Fibroblast of skin of back (primary cell): ENCODE measurements at regions not wholly inside any gene's neighbourhood (a gene's known extent, or its start where the extent isn't known, plus 50 kb on each side); places are given as distances from the start of the nearest gene placed in this dataset.
"Not testable (repeated sequence)": the region's sequence is repeated elsewhere in the genome, so short reads cannot be mapped to it uniquely, and the experiment has no call there.

ENCODE experiments used
- DNase-seq: peaks from one replicate; pipeline ENCODE4 v3.0.0-alpha.2; 2013

DNA sequence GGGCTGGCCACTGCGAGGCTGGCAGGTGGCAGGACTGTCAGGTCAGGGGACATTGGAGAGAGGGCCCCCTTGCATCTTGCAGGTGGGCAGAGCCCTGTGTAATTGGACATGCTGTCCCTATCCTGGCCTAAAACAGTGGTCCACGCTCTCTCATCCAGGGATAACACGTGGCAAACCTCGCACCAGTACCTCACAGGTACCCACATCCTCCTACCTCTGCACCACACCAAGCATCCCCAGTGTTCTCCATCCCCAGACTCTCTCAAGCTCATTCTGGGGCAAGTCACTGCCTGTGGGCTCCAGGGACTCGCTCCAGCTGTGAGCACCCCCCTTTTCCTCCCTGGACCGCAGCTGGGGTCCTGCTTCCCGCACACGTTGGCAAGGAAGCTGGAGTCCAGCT is 212.3 kb upstream of the LRRC61 start:
- not testable (repeated sequence) for DNase-seq

DNA sequence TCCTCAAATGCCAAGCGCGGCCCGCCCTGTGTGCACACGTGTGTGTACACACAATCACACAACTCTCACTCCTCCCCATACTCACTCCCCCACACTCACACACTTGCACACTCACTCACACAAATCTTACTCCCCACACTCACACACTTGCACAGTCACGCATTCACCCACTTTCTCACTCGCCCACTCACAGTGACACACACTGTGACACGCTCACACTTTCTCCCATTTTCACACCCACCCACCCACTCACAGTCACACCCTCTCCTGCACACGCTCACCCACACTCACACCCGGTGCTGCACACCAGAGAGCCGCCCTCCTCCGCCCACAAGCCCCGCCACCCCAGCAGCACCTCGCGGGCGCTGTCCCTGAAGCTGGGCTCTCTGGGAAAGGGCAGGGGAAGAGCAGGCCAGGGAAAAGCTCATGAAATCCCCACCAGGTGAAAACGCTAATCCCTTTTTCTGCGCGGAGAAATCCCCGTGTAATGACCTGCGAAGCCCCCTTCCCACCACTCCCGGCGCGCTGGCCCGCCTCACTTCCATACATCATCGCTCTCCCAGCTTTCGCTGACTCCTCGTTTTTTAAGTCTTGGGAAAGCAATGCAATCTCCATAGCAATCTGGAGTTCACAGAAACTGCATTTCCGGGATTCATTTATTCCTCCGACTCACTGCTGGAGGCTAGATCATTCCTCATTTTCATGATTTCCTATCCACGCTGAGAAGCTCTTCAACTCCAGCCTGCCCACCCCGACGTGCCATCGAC is 211.6 kb upstream of the LRRC61 start:
- not testable (repeated sequence) for DNase-seq

DNA sequence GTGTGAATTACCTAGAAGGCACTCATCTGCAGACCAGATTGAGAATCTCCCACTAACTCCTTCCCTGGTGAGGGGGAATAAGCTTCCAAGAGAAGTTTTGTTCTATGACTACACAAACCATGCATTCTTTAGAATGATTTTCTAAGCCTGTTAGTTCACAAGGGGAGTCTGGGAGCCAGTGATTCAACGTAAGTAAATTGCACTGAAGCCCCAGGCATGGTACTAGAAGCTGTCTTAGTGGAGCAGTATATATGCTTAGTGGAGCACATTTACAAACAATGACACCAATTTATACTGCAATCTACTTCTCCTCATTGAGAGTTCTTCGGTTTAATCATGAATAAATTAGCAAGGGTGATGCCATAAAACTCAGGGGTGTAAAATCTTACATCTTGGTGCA is 209.9 kb upstream of the LRRC61 start:
- not testable (repeated sequence) for DNase-seq

DNA sequence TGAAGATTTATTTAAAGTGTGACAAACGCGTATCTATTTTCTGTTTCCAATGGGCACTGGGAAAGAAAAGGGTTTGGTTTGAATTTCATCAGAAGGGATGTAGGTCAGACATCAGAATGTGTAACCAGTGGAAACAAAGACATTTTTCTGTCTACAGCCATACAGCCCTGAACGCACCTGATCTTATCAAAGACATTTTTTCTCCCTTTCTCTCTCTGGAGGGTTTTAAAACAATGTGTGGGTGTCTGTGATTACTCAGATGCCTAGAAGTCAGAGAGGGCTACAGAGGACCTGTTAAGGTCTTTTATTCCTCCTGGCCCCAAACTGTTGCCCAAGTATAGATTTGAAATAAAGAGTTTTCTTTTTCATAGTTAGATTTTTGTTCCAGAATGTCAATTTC is 208.6 kb upstream of the LRRC61 start:
- DNase-seq, result not testable (repeated sequence)

DNA sequence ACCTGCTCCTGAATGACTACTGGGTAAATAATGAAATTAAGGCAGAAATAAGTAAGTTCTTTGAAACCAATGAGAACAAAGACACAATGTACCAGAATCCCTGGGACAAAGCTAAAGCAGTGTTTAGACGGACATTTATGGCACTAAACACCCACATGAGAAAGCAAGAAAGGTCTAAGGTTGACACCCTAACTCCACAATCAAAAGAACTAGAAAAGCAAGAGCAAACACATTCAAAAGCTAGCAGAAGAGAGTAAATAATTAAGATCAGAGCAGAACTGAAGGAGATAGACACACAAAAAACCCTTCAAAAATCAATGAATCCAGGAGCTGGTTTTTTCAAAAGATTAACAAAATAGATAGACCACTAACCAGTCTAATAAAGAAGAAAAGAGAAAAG is 203.2 kb upstream of the LRRC61 start:
- not testable (repeated sequence) for DNase-seq

DNA sequence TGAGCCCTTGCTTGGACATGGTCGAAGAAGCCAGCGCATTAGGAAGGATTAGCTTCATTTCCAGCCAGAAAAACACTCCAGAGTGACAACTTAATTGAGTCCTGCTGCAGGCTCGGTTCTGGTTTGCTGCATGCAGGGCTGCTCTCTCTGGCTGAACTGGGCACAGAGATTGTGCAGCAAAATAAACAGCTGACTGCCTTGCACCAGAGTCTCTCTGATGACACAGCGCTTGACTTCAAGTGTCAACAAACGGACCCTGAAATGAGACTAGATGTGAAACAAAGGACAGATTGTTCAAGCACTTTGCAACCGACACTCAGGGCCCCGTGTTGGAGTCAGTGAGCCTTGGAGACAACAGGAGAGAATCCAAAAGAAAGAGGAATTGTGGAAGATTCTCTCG is 197.3 kb upstream of the LRRC61 start:
- DNase-seq, result not testable (repeated sequence)

DNA sequence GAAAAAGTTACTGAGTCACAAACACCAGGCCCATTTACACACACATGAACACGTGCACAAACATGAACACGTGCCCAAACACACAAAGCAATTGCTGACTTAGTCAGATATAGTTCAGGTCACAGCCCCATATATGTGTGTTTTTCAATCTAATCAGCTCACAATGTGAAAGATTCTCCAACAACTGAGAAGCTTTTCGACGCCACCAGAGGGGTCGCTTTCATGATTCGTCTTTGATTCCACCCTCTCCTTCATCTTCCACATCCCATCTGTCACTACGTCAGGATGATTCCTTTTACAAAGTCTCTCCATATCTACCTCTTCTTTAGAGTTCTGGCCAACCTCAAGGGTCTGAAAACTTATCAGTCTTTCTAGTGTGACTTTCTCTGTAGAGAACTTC is 188.7 kb upstream of the LRRC61 start:
- DNase-seq, result not testable (repeated sequence)

DNA sequence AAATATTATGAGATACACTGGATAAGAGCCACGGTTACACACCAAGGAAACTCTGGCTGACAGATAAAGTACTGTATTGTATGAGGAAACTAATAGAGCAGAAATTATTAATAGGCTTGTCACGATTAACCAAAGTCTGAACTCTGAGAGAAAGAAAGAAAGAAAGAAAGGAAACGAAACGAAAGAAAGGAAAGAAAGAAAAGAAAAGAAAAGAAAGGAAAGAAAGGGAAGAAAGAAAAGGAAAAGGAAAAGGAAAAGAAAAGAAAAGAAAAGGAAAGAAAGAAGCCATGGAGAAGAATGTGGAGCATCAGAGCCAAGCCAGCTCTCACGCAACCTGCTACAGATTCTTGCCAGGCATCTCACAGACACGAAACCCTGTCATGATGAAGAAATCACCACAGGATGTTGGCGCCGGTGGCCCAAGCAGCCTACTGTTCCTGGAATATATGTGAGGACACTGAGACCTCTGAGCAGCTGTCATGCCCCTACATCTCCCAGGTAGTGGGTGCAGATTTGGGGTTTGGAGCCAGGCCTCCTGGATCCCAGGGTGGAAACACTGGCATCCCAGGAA is 187.4 kb upstream of the LRRC61 start:
- DNase-seq, result not testable (repeated sequence)

DNA sequence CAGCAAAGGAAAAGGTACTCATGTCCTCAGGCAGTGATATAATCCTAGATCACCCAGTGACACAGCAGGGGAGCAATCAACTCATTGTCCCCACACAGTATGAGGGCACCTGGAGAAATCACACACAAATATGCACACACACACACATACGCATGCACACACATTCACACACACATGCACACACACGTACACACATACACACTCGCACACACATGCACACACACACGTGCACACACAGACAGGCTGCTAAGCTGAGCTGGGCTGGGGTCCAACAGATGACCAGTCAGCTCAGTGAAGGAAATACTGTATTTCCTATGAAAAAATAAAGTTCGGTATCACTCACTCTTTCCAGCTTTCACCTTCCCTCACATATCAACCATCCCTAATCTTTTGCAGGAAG is 183.3 kb upstream of the LRRC61 start:
- not testable (repeated sequence) for DNase-seq

DNA sequence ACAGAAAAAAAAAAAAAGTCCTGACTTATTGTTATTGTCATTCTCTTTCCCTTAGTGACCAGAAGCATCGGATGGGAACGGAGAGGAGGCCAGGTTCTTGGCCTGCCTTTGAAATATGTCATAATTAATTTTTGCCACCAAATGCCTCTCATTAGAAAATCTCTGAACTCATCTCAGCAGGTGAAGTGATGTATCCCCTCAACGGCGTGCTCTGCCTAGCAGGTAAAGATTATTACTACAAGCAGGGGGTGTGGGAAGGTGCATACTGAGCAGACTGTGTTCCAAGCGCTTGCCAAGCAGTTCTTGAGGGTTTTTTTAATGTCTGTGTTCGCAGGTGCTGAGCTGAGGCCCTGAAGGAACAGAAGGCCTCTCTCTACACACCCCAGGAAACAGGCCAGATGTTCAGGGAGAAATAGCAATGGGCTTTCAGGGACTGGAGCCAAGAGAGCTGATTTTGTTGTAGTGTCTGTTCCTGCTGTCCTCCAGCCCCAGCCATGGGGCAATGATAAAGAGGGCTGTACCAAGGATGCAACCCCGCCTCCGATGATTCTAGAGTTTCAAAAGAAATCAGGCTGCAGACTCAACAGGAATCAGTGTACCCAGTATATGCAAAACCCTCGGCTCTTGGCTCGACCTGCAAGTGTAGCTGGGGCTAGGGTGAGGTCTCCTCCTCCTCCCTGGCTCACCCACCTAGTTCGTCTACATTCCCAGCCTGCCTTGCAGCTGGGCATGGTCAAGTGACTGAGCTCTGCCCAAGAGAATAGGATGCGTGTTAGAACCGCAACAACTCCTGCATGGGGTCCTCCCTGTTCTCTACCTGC is 181.4 kb upstream of the LRRC61 start:
- DNase-seq, result not testable (repeated sequence)

DNA sequence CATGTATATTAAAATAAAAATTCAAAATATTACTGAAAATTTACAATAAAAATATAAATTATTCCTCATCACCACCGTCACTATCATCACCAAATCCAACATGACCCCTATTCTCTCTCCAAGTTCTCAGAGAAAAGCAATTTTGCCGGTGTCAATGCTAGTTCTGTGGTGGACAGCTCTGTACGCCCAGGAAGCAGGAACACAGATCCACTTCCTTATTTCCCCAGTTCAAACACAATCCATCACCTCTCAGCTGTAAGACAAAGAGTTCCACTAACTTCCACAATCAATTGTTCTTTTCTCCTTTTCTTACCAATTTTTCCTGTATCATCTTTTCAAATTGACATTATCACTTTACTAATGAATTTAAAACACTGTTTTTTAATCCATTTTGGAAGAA is 177.0 kb upstream of the LRRC61 start:
- not testable (repeated sequence) for DNase-seq

DNA sequence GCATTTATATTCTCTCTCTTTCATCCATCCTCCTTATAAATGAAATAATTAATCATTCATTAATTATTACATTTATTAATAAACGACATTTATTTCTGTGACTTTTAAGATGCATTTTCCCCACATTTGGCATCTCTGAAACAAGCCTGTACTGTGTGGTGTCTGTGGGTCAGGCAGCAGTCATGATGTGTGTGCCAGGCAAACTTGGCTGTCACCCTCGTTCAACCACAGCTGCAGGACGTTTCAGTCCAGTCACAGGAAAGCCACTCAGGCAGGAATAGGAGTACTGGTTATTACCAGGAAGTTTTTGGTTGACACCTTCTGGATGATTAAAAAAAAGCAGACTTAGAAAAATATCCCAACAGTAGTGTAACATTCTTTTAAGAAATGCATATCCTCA is 175.6 kb upstream of the LRRC61 start:
- DNase-seq, result not testable (repeated sequence)

DNA sequence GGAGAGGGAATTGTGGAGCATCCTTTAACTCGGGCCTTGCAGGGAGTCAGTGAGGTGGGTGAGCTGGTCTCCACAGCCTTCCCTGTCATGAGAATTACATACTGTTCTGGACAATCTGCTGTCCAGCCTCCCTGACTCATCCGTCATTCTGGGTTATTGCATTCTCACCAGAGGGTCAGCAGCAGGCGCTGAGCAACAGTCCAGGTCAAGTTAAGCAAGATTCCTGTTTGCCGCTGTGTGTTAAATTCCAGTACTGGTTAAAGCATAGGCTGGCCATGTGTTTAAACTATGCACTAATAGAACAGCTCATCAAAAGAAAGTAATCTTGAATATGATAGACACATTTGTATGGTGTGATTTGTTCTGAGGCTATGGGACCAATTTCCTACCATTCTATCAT is 167.1 kb upstream of the LRRC61 start:
- not testable (repeated sequence) for DNase-seq

DNA sequence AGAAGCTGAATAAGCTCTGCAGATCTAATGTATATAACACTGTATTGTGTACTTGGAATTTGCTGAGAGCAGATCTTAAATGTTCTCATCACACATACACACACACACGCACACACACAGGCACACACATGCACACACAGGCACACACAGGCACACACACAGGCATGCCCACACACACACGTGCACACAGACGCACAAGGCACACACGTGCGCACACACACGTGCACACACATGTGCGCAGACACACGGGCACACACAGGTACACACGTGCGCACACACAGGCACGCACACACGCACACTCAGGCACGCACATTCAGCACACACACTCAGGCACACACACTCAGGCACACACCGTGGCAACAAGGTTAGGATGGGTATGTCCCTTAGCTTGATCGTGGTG is 164.5 kb upstream of the LRRC61 start:
- not testable (repeated sequence) for DNase-seq

DNA sequence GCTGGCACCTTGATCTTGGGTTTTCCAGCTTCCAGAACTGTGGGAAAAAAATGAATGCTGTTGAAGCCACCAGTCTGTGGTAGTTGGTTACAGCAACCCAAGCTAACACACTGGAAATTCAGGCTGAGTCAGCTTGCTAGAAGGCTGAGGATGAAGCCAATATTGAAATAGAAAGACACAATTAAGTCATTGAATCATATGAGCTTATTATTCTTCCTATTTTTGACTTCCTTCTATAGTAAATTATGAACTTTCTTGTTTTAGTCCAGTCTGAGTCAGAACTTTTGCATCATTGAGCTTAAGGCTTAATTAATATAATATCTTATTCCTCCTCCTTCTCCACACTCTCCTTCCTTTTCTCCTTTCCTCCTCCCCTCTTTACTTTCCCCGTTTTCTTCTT is 153.6 kb upstream of the LRRC61 start:
- not testable (repeated sequence) for DNase-seq

DNA sequence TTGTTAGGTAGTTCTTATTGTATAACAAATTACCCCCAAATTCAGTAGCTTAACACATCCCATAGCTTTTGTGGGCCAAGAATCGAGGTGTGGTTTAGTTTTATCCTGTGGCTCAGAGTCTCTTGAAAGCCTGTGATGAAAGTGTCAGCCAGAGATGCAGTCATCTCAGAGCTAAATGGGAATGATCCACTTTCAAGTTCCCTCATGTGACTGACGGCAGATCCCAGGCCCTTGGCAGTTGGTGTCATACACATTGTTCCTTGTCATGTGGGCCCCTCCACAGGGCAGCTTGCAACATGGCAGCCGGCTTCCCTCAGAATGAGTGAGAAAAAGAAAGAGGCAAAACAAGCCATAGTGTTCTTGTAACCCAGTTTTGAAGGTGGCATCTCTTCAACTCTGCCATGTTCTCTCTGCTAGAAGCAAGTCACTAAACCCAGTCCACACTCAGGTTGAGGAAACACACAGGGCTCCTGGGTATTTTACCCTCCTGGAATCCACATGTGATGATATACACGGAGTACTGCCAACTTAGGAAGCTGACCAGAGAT is 153.1 kb upstream of the LRRC61 start:
- DNase-seq, result not testable (repeated sequence)

DNA sequence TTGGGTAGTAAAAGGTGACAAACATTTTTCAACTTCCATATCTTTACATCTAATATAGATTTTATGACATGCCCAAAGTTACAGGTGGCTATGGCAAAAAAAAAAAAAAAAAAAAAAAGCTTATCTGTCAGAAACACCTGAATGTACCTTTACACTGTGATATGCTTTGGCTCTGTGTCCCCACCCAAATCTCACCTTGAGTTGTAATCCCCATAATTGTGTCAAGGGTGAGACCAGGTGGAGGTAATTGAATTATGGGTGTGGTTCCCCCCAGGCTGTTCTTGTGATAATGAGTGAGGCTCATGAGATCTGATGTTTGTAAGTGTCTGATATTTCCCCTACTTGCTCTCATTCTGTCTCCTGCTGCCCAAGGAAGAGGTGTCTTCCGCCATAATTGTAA is 139.6 kb upstream of the LRRC61 start:
- DNase-seq, result not testable (repeated sequence)

DNA sequence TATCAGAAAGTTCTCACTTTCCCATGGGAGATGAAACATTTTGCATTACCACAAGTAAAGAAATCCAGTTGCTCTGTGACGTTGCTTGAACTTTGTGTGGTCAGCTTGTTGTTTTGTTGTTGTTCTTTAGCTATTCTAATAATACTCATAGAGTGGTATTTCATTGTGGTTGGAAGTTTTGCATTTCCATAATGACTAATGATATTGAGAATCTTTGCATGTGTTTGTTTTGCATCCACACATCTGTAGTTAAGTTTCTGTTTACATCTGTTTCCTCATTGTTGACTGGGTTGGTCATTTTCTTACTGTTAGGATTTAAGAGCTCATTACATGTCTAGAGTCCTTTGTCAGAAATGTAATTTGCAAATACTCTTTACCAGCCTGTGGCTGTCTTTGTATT is 133.2 kb upstream of the LRRC61 start:
- DNase-seq, result not testable (repeated sequence)

DNA sequence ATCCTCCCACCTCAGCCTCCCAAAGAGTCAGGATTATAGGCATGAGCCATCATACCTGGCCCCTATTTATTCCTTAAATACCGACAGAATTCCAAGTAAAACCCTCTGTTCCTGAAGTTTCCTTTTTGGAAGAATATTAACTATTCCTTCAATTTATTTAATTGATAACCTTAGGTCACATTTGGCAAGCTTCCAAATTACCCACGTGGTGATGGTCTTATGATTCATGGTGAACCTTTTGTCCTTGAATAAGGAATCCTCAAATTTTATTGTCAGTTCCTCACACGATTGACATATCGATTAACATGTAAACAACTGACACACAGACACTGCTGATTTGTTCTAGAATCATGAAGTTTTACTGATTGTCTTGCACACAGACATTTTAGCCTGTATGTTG is 130.6 kb upstream of the LRRC61 start:
- not testable (repeated sequence) for DNase-seq

DNA sequence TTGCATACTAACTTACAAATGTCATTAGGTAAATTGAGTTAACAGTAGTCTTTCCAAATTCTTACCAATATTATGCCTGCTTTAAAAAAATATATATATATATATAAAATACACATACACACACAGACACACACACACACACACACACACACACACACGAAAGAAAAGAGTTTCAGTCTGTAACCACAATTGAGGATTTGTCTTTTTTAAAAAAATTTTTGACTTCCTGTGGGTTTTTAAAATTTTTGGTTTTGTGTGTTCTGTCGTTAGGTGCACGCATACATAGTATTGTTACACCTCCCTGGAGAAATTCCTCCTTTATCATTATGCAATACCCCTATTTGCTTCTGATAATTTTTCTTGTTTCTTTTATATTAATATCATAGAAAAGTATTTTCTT is 129.3 kb upstream of the LRRC61 start:
- not testable (repeated sequence) for DNase-seq
